ENCODE measurements at regions not wholly inside any gene's neighbourhood (a gene's known extent, or its start where the extent isn't known, plus 50 kb on each side); places are given as distances from the start of the nearest gene placed in this dataset.

DNA sequence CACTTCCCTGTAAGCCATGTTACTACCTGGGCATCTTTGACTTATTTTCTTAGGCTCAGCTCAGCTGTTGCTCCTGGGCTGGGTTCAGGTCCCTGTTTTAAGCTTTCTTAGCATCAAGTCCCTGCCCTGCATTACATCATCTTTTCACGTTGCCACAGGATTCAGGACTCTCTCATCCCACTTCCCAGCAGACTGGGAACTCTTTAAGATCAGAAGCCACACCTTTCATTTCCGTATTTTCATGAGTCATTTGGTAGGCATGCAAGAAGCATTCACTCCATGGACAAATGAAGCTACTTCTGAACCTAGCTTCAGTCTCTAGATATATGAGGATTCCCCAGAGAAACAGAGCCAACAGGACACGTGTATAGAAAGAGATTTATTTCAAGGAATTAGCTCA, 726.8 kb downstream of the VRK1 start:
- TF ChIP-seq NR3C1 (CRISPR knock-in tag; conservative IDR thresholded peaks at IDR 0.05; ENCODE audit: low read depth) (no peak), NFATC4 (CRISPR knock-in tag; IDR thresholded peaks at IDR 0.05) (no peak), NR2C2 (CRISPR knock-in tag; IDR thresholded peaks at IDR 0.05) (no peak), CBFB (CRISPR knock-in tag; IDR thresholded peaks at IDR 0.05; ENCODE audit: low read depth) (no peak), NFE2L1 (CRISPR knock-in tag; IDR thresholded peaks at IDR 0.05) (no peak), SOX15 (CRISPR knock-in tag; IDR thresholded peaks at IDR 0.05) (no peak), RELA (CRISPR knock-in tag; IDR thresholded peaks at IDR 0.05; ENCODE audit: borderline replicate concordance) (no peak)
- TF ChIP-seq, protein P1, sequence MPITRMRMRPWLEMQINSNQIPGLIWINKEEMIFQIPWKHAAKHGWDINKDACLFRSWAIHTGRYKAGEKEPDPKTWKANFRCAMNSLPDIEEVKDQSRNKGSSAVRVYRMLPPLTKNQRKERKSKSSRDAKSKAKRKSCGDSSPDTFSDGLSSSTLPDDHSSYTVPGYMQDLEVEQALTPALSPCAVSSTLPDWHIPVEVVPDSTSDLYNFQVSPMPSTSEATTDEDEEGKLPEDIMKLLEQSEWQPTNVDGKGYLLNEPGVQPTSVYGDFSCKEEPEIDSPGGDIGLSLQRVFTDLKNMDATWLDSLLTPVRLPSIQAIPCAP (CRISPR knock-in tag; IDR thresholded peaks at IDR 0.05): no peak
- TF ChIP-seq, protein P2, sequence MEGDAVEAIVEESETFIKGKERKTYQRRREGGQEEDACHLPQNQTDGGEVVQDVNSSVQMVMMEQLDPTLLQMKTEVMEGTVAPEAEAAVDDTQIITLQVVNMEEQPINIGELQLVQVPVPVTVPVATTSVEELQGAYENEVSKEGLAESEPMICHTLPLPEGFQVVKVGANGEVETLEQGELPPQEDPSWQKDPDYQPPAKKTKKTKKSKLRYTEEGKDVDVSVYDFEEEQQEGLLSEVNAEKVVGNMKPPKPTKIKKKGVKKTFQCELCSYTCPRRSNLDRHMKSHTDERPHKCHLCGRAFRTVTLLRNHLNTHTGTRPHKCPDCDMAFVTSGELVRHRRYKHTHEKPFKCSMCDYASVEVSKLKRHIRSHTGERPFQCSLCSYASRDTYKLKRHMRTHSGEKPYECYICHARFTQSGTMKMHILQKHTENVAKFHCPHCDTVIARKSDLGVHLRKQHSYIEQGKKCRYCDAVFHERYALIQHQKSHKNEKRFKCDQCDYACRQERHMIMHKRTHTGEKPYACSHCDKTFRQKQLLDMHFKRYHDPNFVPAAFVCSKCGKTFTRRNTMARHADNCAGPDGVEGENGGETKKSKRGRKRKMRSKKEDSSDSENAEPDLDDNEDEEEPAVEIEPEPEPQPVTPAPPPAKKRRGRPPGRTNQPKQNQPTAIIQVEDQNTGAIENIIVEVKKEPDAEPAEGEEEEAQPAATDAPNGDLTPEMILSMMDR (IDR thresholded peaks at IDR 0.05): no peak

Measured in WTC11 (cell line).